Stimulated activated CD4-positive, alpha-beta T cell treated with anti-CD3 and anti-CD28 coated beads, Interleukin-15, amount 100 ng/mL, for 1 hour (primary cell): ENCODE measurements at regions not wholly inside any gene's neighbourhood (a gene's known extent, or its start where the extent isn't known, plus 50 kb on each side); places are given as distances from the start of the nearest gene placed in this dataset.
"Not testable (repeated sequence)": the region's sequence is repeated elsewhere in the genome, so short reads cannot be mapped to it uniquely, and the experiment has no call there.

Source experiments
- DNase-seq, 2 donors: peaks; one replicate each; pipeline ENCODE4 v3.0.0-alpha.2; 2020; ENCODE audit warnings: low read depth in 1 of 2, low spot score in 1 of 2

GRCh38 chr6:12348530-12349511 is 58.7 kb downstream of the EDN1 start:
- no peak for DNase-seq

- no peak for DNase-seq
Observed at GRCh38 chr6:12350644-12351170, 60.5 kb downstream of the EDN1 start.

- no peak for DNase-seq
Observed at GRCh38 chr6:12351672-12352071, 61.5 kb downstream of the EDN1 start.

- DNase-seq = no peak
Observed at GRCh38 chr6:12353731-12354130, 63.6 kb downstream of the EDN1 start.

GRCh38 chr6:12354499-12354898 is 64.3 kb downstream of the EDN1 start:
- DNase-seq = no peak

- DNase-seq = no peak
Observed at GRCh38 chr6:12355354-12355753, 65.2 kb downstream of the EDN1 start.

DNA sequence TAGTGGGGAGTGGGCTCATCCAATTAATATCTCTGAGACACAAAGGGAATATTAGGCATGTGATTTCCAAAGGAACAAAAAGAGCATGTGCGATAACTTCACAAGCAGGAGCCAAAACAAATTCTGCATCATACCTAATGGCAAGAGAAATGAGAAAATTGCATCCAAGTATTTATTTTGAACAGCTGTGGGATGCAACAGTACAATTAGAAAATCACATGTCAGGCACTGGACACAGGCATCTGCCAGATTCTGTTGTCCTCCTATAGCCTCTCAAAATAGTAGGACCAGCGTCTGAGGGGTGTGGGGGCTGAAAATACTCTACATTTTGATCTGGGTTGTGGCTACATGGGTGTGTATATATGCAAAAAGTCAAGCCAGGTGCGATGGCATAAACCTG is 66.3 kb downstream of the EDN1 start:
- DNase-seq = no peak

GRCh38 chr6:12356983-12357972 is 67.1 kb downstream of the EDN1 start:
- no peak for DNase-seq

DNA sequence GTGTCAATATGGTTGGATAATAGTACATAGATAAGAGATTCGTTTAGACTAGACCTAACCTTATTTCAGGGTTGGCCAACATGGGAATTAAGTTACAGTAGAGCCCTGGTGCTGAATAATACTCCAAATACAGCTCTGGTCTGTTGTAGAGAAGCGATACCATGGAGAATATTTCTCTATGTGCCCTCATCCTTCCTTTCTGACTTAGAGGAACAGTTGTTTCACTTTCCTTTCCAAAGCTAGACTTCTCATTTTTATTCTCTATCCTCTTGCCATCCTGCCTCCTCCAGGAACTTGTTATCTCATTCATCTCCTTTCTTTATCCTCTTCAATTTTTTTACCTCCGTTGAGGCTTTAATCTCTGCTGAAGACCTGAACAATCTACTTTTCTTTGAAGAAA is 68.9 kb downstream of the EDN1 start:
- no peak for DNase-seq

DNA sequence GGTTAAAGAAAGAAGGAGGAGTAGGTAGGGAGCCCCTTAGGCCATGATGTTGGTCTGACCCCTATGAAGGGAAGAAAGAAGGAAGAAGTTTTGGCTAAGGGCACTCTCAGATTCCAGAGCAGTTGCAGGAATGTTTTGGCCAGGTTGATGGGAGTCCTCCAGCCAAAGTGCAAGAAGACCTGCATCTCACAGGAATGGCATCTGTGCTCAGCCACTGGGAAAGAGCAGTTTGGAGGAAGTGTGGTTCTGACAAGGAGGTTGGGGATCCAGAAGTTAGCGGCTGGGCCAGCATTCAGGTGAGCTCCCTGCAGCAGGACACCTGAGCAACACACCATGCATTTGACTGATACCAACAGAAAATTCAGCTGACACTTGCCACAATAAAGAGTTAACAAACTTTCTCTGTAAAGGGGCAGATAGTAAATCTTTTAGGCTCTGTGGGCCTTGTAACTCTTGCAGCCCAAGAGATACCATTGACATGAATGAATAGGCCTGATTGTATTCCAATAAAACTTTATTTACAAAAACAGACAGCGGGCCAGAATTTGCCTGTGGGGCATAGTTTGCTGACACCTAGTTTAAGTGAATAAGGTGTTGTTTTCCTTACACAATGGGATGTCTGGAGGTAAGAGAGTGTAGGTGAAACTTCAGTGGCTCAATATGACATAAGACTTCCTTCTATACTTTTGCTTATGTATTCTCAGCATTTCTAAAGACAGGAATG is 71.0 kb downstream of the EDN1 start:
- no peak for DNase-seq

GRCh38 chr6:12363277-12363650 is 73.1 kb downstream of the EDN1 start:
- DNase-seq = not testable (repeated sequence)

- DNase-seq = no peak
Observed at GRCh38 chr6:12363651-12364381, 73.7 kb downstream of the EDN1 start.

- DNase-seq = no peak
Observed at GRCh38 chr6:12364621-12365020, 74.5 kb downstream of the EDN1 start.

GRCh38 chr6:12366731-12367130 is 76.6 kb downstream of the EDN1 start:
- DNase-seq = no peak

DNA sequence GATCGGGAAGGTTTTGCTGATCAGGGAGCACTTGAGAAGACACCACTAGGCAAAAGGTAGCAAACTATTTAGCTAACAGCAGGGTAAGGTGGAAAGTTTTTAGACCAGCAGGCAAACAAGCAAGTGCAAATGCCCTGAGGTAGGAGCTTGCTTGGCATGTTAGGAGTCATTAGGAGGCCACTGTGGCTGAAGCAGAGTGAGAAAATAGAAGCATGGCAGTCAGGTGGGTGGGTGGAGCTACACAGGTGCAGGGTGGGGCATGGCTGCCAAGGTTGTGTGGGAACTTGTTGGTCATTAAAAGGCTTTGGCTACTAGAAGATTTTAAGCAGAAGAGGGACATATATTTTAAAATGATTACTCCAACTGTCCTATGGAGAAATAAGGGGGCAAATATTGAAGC is 77.3 kb downstream of the EDN1 start:
- no peak for DNase-seq

DNA sequence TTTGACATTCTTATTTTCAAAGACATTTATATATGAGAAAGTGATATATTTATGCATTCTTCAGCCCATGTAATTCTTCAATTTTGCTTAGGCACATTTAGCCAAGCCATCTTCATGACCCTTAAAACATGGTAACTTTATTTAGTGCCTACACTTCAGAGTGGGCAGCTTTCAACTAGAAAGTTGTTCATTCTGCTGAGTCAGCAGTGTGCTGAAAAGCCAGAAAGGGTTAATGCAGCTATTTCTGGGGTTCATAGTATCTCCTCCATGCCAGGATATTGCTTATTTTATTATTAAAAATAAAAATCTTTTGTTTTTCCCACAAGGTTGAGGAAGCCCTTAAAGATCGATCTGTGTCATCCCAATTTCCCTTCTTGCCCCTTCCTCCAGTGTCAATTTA is 79.2 kb downstream of the EDN1 start:
- DNase-seq = no peak

GRCh38 chr6:12369781-12370262 is 79.7 kb downstream of the EDN1 start:
- DNase-seq = no peak

DNA sequence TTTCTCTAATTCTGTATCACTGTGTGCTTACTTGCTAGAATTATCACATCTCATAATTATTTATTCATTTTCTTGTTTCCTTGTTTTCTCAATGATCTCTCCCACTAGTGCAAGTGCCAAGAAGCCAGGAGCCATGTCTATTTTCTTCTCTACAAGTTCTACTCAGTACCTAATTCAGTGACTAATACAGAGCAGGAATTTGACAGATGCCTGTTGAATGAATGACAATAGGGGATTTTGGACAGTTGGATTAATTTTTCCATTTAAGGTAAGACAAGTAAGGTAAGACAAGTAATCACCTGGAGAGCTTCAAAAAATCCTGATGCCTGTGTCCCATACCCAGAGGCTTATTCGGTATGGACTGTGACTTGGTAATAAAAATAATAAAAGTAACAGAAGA is 81.0 kb downstream of the EDN1 start:
- DNase-seq = no peak

DNA sequence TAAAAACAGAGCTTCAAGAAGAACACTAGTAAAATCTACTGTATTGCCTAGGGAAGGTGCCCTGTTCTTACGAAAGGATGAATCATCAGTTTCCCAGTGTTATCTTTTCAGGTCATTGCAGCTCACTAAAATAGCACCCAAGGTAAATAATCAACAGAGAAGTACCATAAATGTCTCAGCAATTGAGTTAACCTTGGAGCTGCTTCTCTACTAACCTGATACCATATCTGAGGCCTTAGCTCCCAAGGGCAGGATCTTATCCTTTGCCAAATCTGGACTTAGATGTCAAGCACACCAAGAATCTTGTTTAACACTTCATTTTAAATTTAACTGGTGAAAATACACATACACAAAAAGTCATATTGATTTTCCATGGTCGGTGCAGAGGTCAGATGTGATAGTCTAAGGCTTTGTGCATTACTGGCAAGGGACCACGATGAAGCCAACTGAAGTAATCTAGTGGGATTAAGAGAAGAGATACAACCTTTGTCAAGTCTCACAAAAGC is 81.5 kb downstream of the EDN1 start:
- no peak for DNase-seq

- DNase-seq = no peak
Observed at GRCh38 chr6:12379181-12379580, 89.0 kb downstream of the EDN1 start.
